PC-3 (cell line): ENCODE measurements at regions not wholly inside any gene's neighbourhood (a gene's known extent, or its start where the extent isn't known, plus 50 kb on each side); places are given as distances from the start of the nearest gene placed in this dataset.

Experiments used
- CTCF ChIP-seq: fragments of 300-600 bp; sonication (generic); conservative IDR thresholded peaks from 2 replicates; pipeline ENCODE4 v1.5.1; 2017; ENCODE audit warnings: antibody characterized with exemption, low read depth, mild to moderate bottlenecking, low read length
- EZH2 ChIP-seq: fragments of 300-600 bp; sonication (generic); IDR thresholded peaks from one replicate; pipeline ENCODE4 v1.6.1; 2017; ENCODE audit warnings: antibody characterized with exemption, mild to moderate bottlenecking, low read length; ENCODE audit not compliant: unreplicated experiment

- TF ChIP-seq CTCF (no peak), EZH2 (no peak)
Measured at GRCh38 chr4:176561368-176561767, 231.4 kb downstream of the VEGFC start.
